ENCODE measurements at regions not wholly inside any gene's neighbourhood (a gene's known extent, or its start where the extent isn't known, plus 50 kb on each side); places are given as distances from the start of the nearest gene placed in this dataset.

DNA sequence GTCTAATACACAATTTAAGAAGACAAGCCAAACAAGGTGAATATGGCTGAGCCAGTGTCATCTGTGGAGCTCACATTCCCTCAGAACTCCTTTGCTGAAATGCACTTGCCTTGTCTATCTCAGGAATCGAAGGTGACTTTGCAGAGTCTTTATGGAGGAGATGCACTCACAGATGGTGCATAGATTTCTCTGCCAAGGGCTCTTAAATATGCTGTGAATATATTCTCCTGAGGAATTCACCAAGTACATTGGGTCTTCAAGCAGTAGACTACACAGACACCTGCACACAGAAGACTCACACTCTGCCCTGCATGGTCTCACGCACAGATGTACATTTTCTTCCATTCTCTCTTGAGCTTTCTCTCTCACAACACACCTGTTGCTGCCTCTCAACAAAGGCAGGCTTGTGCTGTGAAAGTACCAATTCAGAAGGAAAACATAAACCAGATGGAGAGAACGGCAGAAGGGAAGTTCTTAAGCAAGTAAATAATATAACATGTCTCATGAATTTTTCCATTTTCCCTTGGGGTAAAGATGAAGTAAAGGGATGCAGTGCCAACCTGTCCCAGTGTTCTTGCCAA, 174.7 kb downstream of the DLEU7 start:
- H3K27ac ChIP-seq = no peak overlapping the region
- H3K27me3 ChIP-seq = no peaks in the 10 kb centered on the region
- TF ChIP-seq CTCF (IDR thresholded peaks at IDR 0.05) = no peak
- H3K4me1 ChIP-seq = no peaks in the 10 kb centered on the region
- H3K9me3 ChIP-seq = no peaks in the 10 kb centered on the region
- H3K9ac ChIP-seq (ENCODE audit: low read depth in 2 of 2, low read length in 2 of 2) = no peak overlapping the region
- intact Hi-C loops (cut with DNase I) = no loop called here
- DNase-seq = no peak
- H3K4me3 ChIP-seq = no peak overlapping the region
- no peaks in the 10 kb centered on the region for H3K36me3 ChIP-seq

GRCh38 chr13:50670272-50670671, 173.2 kb downstream of the DLEU7 start:
- H3K36me3 ChIP-seq = no peaks in the 10 kb centered on the region
- no peak for DNase-seq
- no peak for TF ChIP-seq CTCF (IDR thresholded peaks at IDR 0.05)
- H3K9me3 ChIP-seq = no peaks in the 10 kb centered on the region
- no peaks in the 10 kb centered on the region for H3K27me3 ChIP-seq
- H3K4me3 ChIP-seq = no peak overlapping the region
- H3K4me1 ChIP-seq = no peaks in the 10 kb centered on the region
- no peak overlapping the region for H3K9ac ChIP-seq (ENCODE audit: low read depth in 2 of 2, low read length in 2 of 2)
- no peak overlapping the region for H3K27ac ChIP-seq
- intact Hi-C loops (cut with DNase I) = no loop called here

DNA sequence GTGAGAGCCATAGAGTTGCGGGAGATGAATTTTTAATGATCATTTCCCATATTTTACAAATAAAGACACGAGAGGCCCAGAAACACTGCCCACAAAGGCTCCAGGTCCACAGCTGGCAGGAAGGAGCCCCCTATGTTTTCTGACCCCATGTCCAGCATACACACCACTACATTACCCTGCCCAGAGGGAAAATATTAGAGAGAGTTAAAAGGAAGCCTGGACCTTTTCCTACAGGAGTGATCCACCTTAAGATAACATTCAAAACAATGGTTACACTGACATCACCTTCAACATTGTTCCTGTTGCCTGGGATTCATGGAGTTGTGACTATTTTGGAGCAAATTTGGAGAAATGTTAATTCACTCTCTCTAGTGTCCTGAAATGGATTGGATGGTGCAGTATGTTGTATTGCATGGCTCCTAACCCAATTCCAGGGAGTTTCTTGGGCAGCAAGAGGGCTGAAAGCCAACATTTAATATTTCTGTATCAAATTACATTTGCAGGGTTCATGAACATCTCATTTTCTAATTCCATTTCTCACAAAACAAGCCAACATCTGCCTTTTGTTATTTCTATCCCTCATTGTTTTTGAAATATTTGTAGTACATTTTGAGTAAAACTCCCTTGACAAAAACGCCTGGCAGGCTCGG, 172.5 kb downstream of the DLEU7 start:
- no peak overlapping the region for H3K9ac ChIP-seq (ENCODE audit: low read depth in 2 of 2, low read length in 2 of 2)
- DNase-seq = no peak
- H3K36me3 ChIP-seq = no peaks in the 10 kb centered on the region
- H3K27me3 ChIP-seq = no peaks in the 10 kb centered on the region
- TF ChIP-seq CTCF (IDR thresholded peaks at IDR 0.05) = no peak
- no peaks in the 10 kb centered on the region for H3K4me1 ChIP-seq
- H3K9me3 ChIP-seq = no peaks in the 10 kb centered on the region
- intact Hi-C loops (cut with DNase I) = no loop called here
- no peak overlapping the region for H3K4me3 ChIP-seq
- H3K27ac ChIP-seq = no peak overlapping the region

DNA sequence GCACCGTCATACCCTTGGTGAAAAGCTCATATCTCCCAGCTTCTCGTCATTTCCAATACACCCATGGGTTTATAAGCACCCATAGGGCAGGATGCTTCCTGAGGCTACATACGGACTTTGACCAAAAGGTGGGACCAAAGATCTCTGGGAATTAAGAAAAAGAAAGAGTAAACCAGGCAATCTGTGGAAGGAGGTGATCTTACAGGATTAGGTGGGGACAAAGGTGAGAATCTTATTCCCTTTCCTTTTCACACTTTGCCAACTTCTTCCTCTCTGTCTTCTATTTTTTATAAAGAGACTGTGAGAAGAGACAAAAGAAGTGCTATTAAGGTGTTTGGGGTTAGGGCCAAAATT, 172.0 kb downstream of the DLEU7 start:
- Histone ChIP-seq H3K9ac (ENCODE audit: low read depth in 2 of 2, low read length in 2 of 2) (no peak overlapping the region), H3K4me3 (no peak overlapping the region), H3K9me3 (no peaks in the 10 kb centered on the region), H3K27me3 (no peaks in the 10 kb centered on the region), H3K4me1 (no peaks in the 10 kb centered on the region), H3K36me3 (no peaks in the 10 kb centered on the region), H3K27ac (no peak overlapping the region)
- TF ChIP-seq CTCF (IDR thresholded peaks at IDR 0.05) = no peak
- intact Hi-C loops (cut with DNase I) = no loop called here
- DNase-seq = no peak

GRCh38 chr13:50672025-50672424, 171.5 kb downstream of the DLEU7 start:
- Histone ChIP-seq H3K4me3 (no peak overlapping the region), H3K27me3 (no peaks in the 10 kb centered on the region), H3K27ac (no peak overlapping the region), H3K9ac (ENCODE audit: low read depth in 2 of 2, low read length in 2 of 2) (no peak overlapping the region), H3K36me3 (no peaks in the 10 kb centered on the region), H3K9me3 (no peaks in the 10 kb centered on the region), H3K4me1 (no peaks in the 10 kb centered on the region)
- intact Hi-C loops (cut with DNase I) = no loop called here
- no peak for TF ChIP-seq CTCF (IDR thresholded peaks at IDR 0.05)
- no peak for DNase-seq

Measured in colonic mucosa (tissue), 4 donors.